Thoracic aorta (tissue), 2 donors: ENCODE measurements at regions not wholly inside any gene's neighbourhood (a gene's known extent, or its start where the extent isn't known, plus 50 kb on each side); places are given as distances from the start of the nearest gene placed in this dataset.

Source experiments
- ATAC-seq: fragments of 150-250 bp; one replicate; pipeline ENCODE4 v1.8.0; 2017; ENCODE audit warnings: low read depth; ENCODE audit not compliant: insufficient number of reproducible peaks, low FRiP score
- DNase-seq: peaks from one replicate; pipeline ENCODE4 v3.0.0-alpha.2; 2020; ENCODE audit warnings: low spot score
- H3K27ac ChIP-seq, 2 donors: fragments of 200-600 bp; sonication (generic); 1 replicate in 1 of 2; 2 replicates in 1 of 2; pipeline ENCODE4 v1.5.1; 2016; ENCODE audit warnings: mild to moderate bottlenecking in 2 of 2, moderate library complexity in 2 of 2
- H3K27me3 ChIP-seq: fragments of 200-600 bp; sonication (generic); replicated peaks from 2 replicates; pipeline ENCODE4 v1.6.0; 2016; ENCODE audit warnings: mild to moderate bottlenecking; ENCODE audit not compliant: insufficient read depth
- H3K36me3 ChIP-seq: fragments of 200-600 bp; sonication (generic); one replicate; pipeline ENCODE4 v1.5.1; 2016
- H3K4me1 ChIP-seq, 2 donors: fragments of 200-600 bp; sonication (generic); 1 replicate in 1 of 2; 2 replicates in 1 of 2; pipeline versions ENCODE4 v1.5.1 to v1.6.0; 2016; ENCODE audit warnings: low read depth in 2 of 2, mild to moderate bottlenecking in 1 of 2; ENCODE audit not compliant: control insufficient read depth in 1 of 2
- H3K4me3 ChIP-seq: fragments of 200-600 bp; sonication (generic); 2 replicates; pipeline ENCODE4 v1.5.1; 2016; ENCODE audit warnings: mild to moderate bottlenecking
- H3K9me3 ChIP-seq: fragments of 200-600 bp; sonication (generic); 2 replicates; pipeline ENCODE4 v1.5.1; 2016
- CTCF ChIP-seq: fragments of 200-600 bp; sonication (generic); IDR thresholded peaks from one replicate; pipeline ENCODE4 v1.5.1; 2019; ENCODE audit warnings: antibody characterized with exemption

- no peak for TF ChIP-seq CTCF
- DNase-seq: no peak
- no peak overlapping the region for H3K4me3 ChIP-seq
- no peaks in the 10 kb centered on the region for H3K36me3 ChIP-seq
- no peak for ATAC-seq
- H3K27me3 ChIP-seq: no peaks in the 10 kb centered on the region
- H3K4me1 ChIP-seq: peaks cover 0 to 10% of the 10 kb centered on the region in 2 donors
- no peaks in the 10 kb centered on the region for H3K9me3 ChIP-seq
- no peak overlapping the region for H3K27ac ChIP-seq
These were observed 178.8 kb downstream of the ANAPC1 start for GRCh38 chr2:111705239-111705638.

GRCh38 chr2:111705711-111706336 lies 178.2 kb downstream of the ANAPC1 start:
- no peaks in the 10 kb centered on the region for H3K9me3 ChIP-seq
- H3K27me3 ChIP-seq: no peaks in the 10 kb centered on the region
- DNase-seq (no peak), ATAC-seq (peak; percentile 9)
- no peak overlapping the region for H3K4me3 ChIP-seq
- H3K4me1 ChIP-seq: peaks cover 0 to 12% of the 10 kb centered on the region in 2 donors
- no peaks in the 10 kb centered on the region for H3K36me3 ChIP-seq
- TF ChIP-seq CTCF: no peak
- no peak overlapping the region for H3K27ac ChIP-seq

- H3K27me3 ChIP-seq: no peaks in the 10 kb centered on the region
- TF ChIP-seq CTCF: no peak
- H3K36me3 ChIP-seq: no peaks in the 10 kb centered on the region
- H3K4me1 ChIP-seq: peaks cover 0 to 12% of the 10 kb centered on the region in 2 donors
- H3K4me3 ChIP-seq: no peak overlapping the region
- H3K27ac ChIP-seq: no peak overlapping the region
- ATAC-seq (no peak), DNase-seq (no peak)
- H3K9me3 ChIP-seq: no peaks in the 10 kb centered on the region
These were observed 177.5 kb downstream of the ANAPC1 start for GRCh38 chr2:111706481-111707001.

GRCh38 chr2:111707700-111708099 lies 176.3 kb downstream of the ANAPC1 start:
- peaks cover 0 to 12% of the 10 kb centered on the region in 2 donors for H3K4me1 ChIP-seq
- no peaks in the 10 kb centered on the region for H3K27me3 ChIP-seq
- DNase-seq (no peak), ATAC-seq (no peak)
- no peak for TF ChIP-seq CTCF
- no peaks in the 10 kb centered on the region for H3K36me3 ChIP-seq
- H3K27ac ChIP-seq: no peak overlapping the region
- no peak overlapping the region for H3K4me3 ChIP-seq
- H3K9me3 ChIP-seq: no peaks in the 10 kb centered on the region

GRCh38 chr2:111708476-111709180 lies 175.4 kb downstream of the ANAPC1 start:
- H3K27me3 ChIP-seq: no peaks in the 10 kb centered on the region
- H3K36me3 ChIP-seq: no peaks in the 10 kb centered on the region
- no peak for TF ChIP-seq CTCF
- H3K9me3 ChIP-seq: no peaks in the 10 kb centered on the region
- peaks cover 0 to 12% of the 10 kb centered on the region in 2 donors for H3K4me1 ChIP-seq
- H3K4me3 ChIP-seq: no peak overlapping the region
- ATAC-seq: no peak
- no peak for DNase-seq
- H3K27ac ChIP-seq: no peak overlapping the region
